Ishikawa (cell line): ENCODE measurements at regions not wholly inside any gene's neighbourhood (a gene's known extent, or its start where the extent isn't known, plus 50 kb on each side); places are given as distances from the start of the nearest gene placed in this dataset.

Experiments
- REST ChIP-seq: IDR thresholded peaks from 2 replicates; pipeline ENCODE4 v1.6.1; 2012; ENCODE audit warnings: low read depth, mild to moderate bottlenecking
- TEAD4 ChIP-seq: IDR thresholded peaks from 2 replicates; pipeline ENCODE4 v1.6.1; 2012
- YY1 ChIP-seq: IDR thresholded peaks from 2 replicates; pipeline ENCODE4 v1.6.1; 2012; ENCODE audit warnings: low read depth

- no peak for TF ChIP-seq REST
- TF ChIP-seq TEAD4, result no peak
- no peak for TF ChIP-seq YY1
These were observed 191.2 kb downstream of the MDFIC start for GRCh38 chr7:115113131-115113530.
